ENCODE measurements at regions not wholly inside any gene's neighbourhood (a gene's known extent, or its start where the extent isn't known, plus 50 kb on each side); places are given as distances from the start of the nearest gene placed in this dataset.

GRCh38 chr3:106454497-106454896, 585.7 kb upstream of the CBLB start:
- TF ChIP-seq, protein P1, sequence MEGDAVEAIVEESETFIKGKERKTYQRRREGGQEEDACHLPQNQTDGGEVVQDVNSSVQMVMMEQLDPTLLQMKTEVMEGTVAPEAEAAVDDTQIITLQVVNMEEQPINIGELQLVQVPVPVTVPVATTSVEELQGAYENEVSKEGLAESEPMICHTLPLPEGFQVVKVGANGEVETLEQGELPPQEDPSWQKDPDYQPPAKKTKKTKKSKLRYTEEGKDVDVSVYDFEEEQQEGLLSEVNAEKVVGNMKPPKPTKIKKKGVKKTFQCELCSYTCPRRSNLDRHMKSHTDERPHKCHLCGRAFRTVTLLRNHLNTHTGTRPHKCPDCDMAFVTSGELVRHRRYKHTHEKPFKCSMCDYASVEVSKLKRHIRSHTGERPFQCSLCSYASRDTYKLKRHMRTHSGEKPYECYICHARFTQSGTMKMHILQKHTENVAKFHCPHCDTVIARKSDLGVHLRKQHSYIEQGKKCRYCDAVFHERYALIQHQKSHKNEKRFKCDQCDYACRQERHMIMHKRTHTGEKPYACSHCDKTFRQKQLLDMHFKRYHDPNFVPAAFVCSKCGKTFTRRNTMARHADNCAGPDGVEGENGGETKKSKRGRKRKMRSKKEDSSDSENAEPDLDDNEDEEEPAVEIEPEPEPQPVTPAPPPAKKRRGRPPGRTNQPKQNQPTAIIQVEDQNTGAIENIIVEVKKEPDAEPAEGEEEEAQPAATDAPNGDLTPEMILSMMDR (IDR thresholded peaks at IDR 0.05), result no peak
- TF ChIP-seq POLR2A (IDR thresholded peaks at IDR 0.05; ENCODE audit: low read depth), result no peak
- TF ChIP-seq EP300 (IDR thresholded peaks at IDR 0.05), result no peak

All from esophagus muscularis mucosa (tissue), 4 donors.